Ovary (tissue), 3 donors: ENCODE measurements at regions not wholly inside any gene's neighbourhood (a gene's known extent, or its start where the extent isn't known, plus 50 kb on each side); places are given as distances from the start of the nearest gene placed in this dataset.

ENCODE experiments used
- CTCF ChIP-seq, 3 donors: fragments of 450-650 bp in 2 of 3; fragments of 200-600 bp in 1 of 3; IDR thresholded peaks; one replicate each; pipeline versions ENCODE4 v1.5.1 to v1.8.0; 2016 to 2022; ENCODE audit warnings: antibody characterized with exemption in 3 of 3, mild to moderate bottlenecking in 1 of 3
- EP300 ChIP-seq: sonication (generic); formaldehyde crosslinking; IDR thresholded peaks from one replicate; pipeline ENCODE4 v1.6.1; 2017; ENCODE audit warnings: antibody characterized with exemption
- POLR2A ChIP-seq: fragments of 450-650 bp; IDR thresholded peaks from one replicate; pipeline ENCODE4 v1.6.1; 2017; ENCODE audit warnings: antibody characterized with exemption, mild to moderate bottlenecking, moderate library complexity
- donor health status: DM: no; HTN: no; CAD: no.

- TF ChIP-seq CTCF (IDR thresholded peaks at IDR 0.05) (no peak), POLR2A (no peak), EP300 (no peak)
These were observed 62.2 kb upstream of the OR4E1 start for GRCh38 chr14:21735639-21736307.
